CD4-positive, alpha-beta T cell treated with Interleukin-21 for 1 hour (primary cell): ENCODE measurements at regions not wholly inside any gene's neighbourhood (a gene's known extent, or its start where the extent isn't known, plus 50 kb on each side); places are given as distances from the start of the nearest gene placed in this dataset.
A peak's percentile ranks its signal among the peaks of the same experiment; 100 is the strongest.
"Not testable (repeated sequence)": the region's sequence is repeated elsewhere in the genome, so short reads cannot be mapped to it uniquely, and the experiment has no call there.

ENCODE experiments used
- DNase-seq: peaks from one replicate; pipeline ENCODE4 v3.0.0-alpha.2; 2020

- peak; percentile 32 for DNase-seq
Measured at GRCh38 chr2:87075054-87075790, 53.6 kb upstream of the PLGLB1 start.

GRCh38 chr2:87075791-87076252 lies 54.2 kb upstream of the PLGLB1 start:
- DNase-seq, result peak; percentile 57

- peak; percentile 95 for DNase-seq
Measured at GRCh38 chr2:87076253-87077123, 54.8 kb upstream of the PLGLB1 start.

- DNase-seq, result not testable (repeated sequence)
Measured at GRCh38 chr2:87077124-87077446, 55.4 kb upstream of the PLGLB1 start.

GRCh38 chr2:87081727-87082126 lies 60.1 kb upstream of the PLGLB1 start:
- not testable (repeated sequence) for DNase-seq

GRCh38 chr2:87088079-87088478 lies 66.4 kb upstream of the PLGLB1 start:
- not testable (repeated sequence) for DNase-seq

- not testable (repeated sequence) for DNase-seq
Measured at GRCh38 chr2:87089401-87089800, 67.8 kb upstream of the PLGLB1 start.

- not testable (repeated sequence) for DNase-seq
Measured at GRCh38 chr2:87093252-87093651, 71.6 kb upstream of the PLGLB1 start.

- not testable (repeated sequence) for DNase-seq
Measured at GRCh38 chr2:87093937-87094529, 72.4 kb upstream of the PLGLB1 start.

GRCh38 chr2:87095804-87096203 lies 74.2 kb upstream of the PLGLB1 start:
- not testable (repeated sequence) for DNase-seq

GRCh38 chr2:87128761-87129553 lies 107.3 kb upstream of the PLGLB1 start:
- peak; percentile 13 for DNase-seq

- peak; percentile 23 for DNase-seq
Measured at GRCh38 chr2:87132577-87132976, 110.9 kb upstream of the PLGLB1 start.

- DNase-seq, result not testable (repeated sequence)
Measured at GRCh38 chr2:87151835-87152493, 130.3 kb upstream of the PLGLB1 start.

GRCh38 chr2:87174454-87174853 lies 152.8 kb upstream of the PLGLB1 start:
- DNase-seq, result not testable (repeated sequence)

- not testable (repeated sequence) for DNase-seq
Measured at GRCh38 chr2:87183373-87183772, 161.7 kb upstream of the PLGLB1 start.

GRCh38 chr2:87184260-87184659 lies 162.6 kb upstream of the PLGLB1 start:
- not testable (repeated sequence) for DNase-seq

GRCh38 chr2:87189214-87189613 lies 167.6 kb upstream of the PLGLB1 start:
- not testable (repeated sequence) for DNase-seq

GRCh38 chr2:87193336-87193735 lies 171.7 kb upstream of the PLGLB1 start:
- peak; percentile 22 for DNase-seq

GRCh38 chr2:87194254-87194999 lies 172.8 kb upstream of the PLGLB1 start:
- DNase-seq, result not testable (repeated sequence)

GRCh38 chr2:87196720-87197388 lies 175.2 kb upstream of the PLGLB1 start:
- DNase-seq, result not testable (repeated sequence)

GRCh38 chr2:87198422-87198821 lies 176.8 kb upstream of the PLGLB1 start:
- not testable (repeated sequence) for DNase-seq
